GM19372 (cell line): ENCODE measurements at regions not wholly inside any gene's neighbourhood (a gene's known extent, or its start where the extent isn't known, plus 50 kb on each side); places are given as distances from the start of the nearest gene placed in this dataset.

Experiments used
- ATAC-seq: cut with Tn5 transposase; IDR thresholded peaks from one replicate; pipeline ENCODE4 v1.9.1; 2021; ENCODE audit warnings: mild to moderate bottlenecking, low read depth, moderate library complexity; ENCODE audit not compliant: unreplicated experiment

DNA sequence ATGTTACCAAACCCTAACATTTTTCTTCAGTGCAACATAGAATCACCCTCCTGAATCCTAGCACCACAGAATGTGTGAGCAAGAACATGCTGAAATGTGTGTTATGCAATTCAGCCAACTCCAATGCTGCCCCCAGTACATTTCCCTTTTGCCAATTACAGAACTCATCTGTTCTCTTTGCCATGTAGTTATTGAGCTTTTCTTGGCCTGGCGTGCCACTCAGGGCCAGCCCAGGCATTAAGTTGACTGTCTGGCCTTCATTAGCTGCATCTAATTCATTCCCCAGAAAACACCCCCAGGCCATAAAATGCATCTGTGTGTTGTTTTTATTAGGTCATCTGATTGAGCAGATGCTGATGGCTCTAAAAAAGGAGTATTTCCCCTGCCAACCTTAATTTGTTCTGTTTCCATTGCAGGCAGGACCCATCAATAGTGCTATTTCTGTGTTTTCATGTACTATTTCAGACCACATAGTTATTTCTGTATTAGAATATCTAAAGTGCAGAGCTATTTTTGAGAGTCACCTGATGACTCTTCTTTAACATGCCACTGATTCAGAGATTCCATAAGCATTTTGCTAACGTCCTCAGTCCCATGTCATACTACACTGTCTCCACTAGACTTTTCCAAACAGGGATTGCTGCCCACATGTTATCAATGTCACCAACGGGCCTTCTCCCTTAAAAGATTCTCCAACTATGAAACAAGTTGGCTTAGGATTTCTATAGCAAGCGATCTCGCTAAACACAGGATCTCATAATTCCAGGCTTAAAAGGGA, 969.7 kb downstream of the CDH11 start:
- ATAC-seq, result no peak

DNA sequence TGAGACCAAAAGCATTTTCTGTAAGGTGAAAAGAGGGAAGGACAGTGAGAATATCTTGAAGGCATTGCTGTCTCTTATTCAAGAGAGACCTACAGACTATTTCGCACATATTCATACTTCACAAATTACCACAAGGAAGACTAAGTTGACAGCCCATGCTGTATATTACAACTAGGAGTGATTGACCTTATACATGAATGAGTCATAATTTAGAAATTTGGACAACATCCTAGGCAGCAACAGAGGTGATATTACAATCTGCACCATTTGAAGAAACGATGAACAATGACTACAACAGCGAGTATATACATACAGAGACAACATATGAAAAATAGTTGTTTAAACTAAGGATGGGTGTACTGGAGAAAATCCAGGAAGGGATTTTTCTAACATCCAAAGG, 971.7 kb downstream of the CDH11 start:
- no peak for ATAC-seq

DNA sequence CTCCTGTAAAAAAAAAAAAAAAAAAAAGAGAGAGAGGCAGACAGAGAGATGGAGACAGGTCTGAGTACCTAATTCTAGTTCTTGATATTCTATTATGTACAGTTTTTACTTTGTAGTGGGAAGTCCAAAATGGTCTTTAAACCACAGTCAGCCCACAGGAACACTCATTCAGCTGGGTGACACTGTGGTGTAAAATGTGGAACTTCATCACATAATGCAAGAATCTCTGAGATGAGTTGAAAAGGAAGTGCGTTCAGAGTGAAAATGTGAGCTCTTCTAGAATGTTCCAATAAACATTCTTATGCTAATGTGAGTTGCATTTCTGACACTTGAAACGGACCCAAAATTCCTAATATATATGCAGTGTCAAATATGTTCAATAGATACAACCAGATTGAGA, 972.1 kb downstream of the CDH11 start:
- no peak for ATAC-seq

DNA sequence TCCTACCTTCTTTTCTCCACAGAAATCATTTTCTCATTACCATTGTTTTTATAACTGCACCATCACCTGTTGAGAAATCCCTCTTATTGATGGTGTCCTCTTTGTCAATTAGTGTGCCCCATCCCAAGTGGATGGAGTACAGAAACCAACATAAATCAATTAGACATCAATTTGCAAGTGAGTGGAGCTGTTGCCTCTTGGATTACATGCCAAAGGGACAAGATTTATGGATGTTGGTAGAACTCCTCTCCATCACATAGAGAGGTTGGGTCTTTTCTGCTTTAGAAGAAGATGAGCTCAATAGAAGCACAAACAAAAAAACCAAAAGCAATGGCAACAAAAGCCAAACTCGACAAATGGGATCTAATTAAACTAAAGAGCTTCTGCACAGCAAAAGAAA, 973.5 kb downstream of the CDH11 start:
- ATAC-seq, result no peak

DNA sequence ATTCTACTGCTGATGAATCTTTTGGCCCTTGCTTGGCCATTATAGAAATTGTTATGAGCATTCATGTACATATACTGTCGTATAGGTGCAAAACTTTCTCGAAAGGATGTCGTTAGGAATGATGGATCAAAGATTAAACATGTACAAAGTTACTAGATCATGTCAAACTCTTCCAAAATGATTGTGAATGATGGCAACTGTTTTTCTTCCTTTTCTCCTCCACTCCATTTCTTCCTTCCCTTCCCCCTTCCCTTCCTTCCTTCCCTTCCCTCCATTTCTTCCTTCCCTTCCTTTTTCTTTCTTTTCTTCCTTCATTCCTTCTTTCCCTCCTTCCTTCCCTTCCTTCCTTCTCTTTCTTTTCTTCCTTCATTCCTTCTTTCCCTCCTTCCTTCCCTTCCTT, 973.9 kb downstream of the CDH11 start:
- ATAC-seq, result no peak

DNA sequence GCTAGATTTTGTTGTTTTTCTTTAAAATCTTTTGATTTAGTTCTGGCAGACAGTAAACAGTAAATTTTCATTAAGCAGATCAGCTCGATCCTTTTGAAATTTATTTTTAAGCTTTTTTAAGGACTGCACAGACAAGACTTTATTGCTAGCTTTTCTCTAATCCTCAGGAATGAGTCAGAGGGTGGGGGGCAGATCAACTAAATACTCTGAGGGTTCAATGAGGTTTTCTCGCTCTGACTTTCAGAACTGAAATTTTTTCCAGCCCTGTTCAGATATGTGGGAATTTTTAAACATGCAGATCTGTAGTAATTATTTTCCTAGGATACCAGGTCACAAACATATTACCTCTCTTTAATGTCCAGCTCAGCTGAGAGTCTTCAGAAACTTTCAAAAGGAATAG, 977.2 kb downstream of the CDH11 start:
- no peak for ATAC-seq

DNA sequence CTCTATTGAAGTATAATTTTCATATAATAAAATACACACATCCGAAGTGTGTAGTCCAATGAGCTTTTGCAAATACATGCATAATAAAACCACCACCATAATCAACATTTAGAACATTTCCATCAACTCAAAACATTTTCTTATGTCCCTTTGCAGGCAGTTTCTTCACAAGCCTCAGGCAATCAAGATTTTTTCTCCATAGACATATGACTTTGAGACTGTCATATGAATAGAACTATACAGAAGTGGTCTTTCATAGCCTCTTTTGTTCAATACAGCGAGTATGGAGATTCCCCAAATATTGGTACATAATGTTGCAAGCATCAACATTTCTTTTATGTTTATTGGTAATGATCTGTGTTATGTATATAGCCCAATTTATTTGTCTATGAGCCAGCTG, 983.2 kb downstream of the CDH11 start:
- no peak for ATAC-seq

DNA sequence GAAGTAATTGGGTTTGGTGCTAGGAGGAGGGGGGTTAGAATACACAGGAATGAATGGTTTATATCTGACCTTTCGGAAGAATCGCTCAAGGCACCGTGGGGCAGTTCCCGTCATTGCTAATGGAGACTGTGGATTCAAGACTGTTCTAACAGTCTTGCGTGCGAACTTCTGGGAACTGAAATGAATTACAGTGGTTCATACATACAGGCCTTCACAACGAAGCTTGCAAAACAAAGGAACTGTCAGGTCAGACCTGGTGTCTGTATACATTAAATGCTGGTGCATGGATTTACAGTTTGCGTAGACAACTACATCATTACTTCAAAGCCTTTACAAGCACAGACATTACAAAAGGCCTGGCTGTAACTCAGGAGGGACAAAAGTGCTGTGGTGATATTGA, 983.9 kb downstream of the CDH11 start:
- no peak for ATAC-seq

DNA sequence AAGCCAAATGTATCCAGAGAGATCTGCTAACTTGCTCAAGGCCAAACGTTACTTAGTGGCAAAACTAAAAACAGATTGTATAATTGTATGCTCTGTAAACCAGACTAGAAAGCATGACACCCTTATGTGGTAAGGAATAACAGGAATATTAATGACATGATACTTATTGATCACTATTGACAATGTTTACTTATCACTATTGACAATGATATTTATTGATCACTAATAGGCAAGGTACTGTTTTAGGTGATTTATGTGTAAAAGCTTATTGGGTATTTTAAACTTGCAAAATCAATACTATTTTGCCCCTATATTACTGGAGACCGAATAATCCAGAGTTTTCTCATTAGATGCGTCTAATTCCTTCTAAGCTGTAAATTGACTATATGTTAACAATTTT, 985.1 kb downstream of the CDH11 start:
- ATAC-seq, result no peak

DNA sequence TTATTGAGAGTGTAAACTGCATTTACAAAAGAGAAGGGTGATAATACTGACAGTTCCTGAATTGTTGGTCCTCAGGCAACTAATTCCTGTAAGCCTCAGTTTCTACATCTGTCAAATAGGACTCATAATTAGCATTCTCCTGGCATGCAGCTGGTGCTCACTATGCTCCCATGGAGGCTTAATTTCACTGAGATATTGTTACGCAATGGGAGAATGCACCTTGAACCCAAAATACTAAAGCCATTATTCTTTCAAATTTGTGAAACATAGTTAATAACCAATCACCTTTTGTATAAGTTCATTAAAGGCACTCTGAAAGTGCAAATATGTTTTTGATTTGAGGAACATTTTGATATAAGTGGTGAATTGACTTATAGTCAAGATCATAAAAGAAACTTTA, 985.5 kb downstream of the CDH11 start:
- no peak for ATAC-seq

DNA sequence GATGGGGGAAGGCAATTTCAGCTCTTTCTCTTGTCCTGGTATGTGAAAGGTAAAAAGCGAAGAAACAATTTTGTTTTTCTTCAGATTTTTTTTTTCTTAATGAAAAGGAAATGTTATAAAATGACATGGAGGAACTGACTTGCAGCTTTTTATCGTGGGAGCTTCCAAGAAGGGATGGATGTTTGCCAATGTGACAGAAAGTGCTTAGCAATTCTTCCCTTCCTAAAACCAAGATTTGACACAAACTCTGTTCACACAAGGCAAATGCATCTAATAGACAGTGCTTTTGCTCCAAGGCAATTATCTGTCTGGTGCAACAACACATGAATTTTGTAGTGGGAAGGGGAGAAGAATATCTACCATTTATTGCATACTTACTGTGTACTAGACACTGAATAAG, 988.5 kb downstream of the CDH11 start:
- ATAC-seq, result no peak

DNA sequence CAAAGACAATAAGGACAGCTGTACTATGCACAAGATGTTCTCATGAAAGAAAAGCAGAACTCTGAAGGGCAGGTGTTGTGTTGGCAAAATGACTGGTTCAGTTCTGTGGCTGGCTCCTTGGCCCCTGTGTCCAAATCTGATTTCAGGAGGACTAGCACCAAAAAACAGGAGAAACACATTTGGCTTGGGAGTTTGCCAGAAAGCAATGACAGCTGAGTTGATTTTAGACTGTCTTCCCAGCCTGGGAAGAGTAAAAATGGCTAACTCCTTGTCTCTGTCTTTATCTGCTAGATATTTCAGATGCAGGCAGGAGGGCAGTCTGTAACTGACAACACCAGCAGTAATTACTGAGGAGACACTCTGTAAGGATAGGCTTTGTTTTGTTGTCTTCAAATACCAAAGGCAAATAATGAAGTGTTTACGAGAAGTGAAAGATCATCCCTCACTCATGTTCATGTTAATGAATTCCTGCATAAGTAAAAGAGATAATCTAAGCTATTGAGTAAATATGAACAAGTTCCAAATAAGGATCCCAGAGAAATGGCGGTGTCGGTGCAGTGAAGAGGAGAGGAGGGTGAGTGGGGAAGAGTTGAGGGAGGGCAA, 989.0 kb downstream of the CDH11 start:
- ATAC-seq, result no peak

DNA sequence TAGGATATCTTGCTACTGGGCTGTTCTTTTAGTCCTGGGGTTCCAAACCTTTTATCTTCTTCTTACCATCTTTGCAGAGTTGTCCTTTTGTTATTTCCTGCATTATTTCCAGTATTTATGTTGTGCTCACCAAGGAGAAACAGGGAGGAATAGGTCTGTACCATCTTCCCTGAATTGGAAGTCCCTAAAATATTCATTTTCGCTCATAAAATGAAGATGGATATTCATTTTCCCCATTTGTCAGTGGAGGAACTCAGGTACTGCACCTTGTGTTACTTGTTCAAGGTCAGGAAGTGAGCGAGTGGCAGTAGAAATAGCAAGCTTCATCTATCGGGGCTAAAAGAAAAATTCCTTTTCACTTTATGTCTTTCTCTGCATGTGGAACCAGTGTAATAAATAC, 989.7 kb downstream of the CDH11 start:
- no peak for ATAC-seq

DNA sequence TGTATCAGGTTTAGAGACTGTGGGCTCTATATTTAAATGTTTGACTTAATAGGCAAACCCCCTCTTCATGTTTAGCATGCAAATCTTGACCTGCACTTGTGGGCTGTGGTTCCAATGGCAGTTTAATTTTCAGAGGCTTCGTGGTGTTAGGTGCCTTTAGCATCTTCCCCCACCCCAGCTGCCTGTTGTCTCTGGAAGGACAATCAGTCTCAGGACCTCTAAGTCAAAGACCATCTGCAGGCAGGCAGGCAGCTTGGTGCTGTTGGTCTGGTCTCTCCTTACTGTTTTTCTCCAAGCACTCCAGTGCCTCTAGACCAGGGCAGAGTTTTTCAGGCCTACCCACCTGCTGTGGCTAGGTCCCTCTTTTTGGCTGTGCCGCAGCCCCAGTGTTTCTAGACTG, 990.4 kb downstream of the CDH11 start:
- ATAC-seq, result no peak

DNA sequence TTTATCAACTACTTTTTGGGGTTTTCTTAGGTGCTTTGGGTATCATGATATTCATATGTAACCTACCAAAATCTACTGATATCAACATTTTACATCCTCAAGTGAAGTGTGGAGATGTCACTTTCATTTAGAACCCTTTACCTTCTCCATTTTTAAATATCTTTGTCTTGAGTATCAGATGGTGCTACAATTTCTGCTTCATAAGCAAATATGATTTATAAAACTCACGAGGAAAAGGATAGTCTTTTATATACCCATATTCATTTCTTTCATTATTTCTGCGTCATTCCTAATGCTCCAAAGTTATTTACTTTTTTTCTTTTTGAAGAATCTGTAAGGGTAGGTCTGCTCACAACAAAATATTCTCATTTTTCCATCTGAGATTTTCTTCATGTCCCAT, 991.7 kb downstream of the CDH11 start:
- ATAC-seq, result no peak

DNA sequence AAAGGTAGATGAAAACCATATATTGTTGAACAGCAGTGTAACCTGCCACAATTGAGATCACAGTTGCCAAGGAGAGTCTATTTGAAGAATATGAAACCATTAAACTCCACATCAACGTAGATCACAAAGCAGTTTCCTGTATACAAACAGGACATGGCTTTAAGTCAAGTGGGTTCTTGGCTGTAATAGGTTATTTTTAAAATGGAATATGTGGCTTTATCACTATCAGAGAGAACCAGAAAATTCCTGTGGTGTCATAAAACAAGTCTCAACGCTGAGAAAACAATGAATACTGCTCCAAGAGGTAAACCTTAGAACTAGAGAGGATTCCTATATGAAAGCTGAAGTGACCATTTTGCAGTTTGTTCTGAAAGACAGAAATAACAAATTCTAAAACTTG, 999.7 kb downstream of the CDH11 start:
- ATAC-seq, result no peak

DNA sequence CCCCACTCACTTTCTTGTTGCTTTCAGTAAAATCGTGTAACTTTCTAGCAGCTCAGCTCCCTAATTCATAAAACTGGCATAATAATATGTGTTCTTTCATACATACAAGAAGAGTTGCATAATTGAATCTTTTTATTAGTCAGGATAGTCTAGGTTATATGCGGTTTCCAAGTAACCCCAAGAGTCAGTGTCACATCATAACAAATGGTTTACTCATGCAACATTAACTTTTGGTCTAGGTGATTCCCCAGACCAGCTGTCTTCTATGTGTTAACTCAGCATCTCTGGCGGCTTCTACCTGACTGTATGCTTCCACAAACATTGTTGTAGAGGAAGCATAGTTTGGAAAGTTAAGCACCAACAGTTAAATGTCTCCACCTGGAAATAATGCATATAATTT, 1000.4 kb downstream of the CDH11 start:
- no peak for ATAC-seq

DNA sequence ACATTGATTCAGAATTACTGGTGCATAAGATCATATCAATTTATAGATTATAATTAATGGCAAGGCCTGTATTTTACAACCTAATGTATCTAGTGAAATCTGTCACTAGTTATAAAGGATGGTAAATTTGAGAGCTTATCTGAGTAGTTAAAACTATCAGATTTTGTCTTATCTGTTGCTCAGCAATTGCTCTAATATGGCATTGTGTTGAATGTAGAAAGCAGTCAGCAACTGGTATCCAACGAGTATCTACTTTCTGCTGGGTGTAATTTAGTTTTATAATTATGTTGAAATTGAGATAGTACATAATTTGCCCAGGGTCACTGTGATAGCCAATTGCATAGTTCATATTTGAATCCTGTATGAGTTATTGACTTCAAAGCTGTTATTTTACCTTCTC, 1005.7 kb downstream of the CDH11 start:
- ATAC-seq, result no peak

DNA sequence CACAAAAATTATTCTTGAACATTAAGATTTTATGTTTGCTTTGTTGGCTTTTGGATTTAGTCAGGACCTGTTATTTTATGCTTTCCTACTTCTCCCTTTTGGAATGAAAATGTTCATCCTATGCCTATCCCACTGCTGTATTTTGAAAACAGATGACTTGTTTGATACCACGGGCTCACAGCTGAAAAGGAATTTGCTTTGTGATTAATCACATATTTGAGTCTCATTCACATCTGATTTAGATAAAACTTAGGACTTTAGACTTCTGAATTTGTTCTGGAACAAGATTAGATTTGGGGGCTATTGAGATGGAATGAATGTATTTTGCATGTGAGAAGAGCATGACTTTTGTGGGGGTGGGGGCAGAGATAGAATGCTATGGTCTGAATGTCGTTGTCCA, 1012.6 kb downstream of the CDH11 start:
- ATAC-seq, result no peak

DNA sequence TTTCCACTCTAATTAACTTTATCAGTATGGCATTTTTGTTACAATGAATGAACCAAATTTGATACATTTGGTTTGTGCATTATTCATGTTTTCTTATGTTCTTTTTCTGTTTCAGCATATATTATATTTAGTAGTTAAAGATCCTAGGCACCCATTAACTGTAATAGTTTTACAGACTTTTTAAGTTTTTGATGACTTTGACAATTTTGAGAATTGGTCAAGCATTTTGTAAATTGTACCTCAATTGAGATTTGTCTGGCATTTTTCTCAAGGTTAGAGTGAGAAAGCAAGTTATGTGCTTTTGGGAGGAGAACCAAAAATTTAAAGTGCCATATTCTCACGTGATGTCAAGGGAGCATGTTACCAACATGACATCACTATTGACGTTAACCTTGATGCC, 1019.2 kb downstream of the CDH11 start:
- no peak for ATAC-seq

DNA sequence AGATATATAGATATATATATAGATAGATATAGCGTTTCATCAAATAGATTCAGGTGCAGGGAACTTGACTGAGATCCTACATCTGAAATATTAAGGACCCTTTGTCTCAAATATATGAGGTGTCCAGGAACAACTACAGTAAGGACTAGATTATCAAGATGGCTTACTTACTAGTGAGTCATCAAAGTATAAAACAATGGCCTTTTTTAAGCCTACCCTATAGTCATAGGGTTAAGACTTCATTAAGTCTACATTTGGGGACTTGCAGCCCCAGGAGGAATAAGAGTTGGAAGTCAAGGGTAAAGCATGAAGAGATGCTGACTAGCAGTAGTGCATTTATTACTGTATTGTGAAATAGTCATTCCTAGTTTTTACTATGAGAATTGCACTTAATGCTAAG, 1023.4 kb downstream of the CDH11 start:
- no peak for ATAC-seq

DNA sequence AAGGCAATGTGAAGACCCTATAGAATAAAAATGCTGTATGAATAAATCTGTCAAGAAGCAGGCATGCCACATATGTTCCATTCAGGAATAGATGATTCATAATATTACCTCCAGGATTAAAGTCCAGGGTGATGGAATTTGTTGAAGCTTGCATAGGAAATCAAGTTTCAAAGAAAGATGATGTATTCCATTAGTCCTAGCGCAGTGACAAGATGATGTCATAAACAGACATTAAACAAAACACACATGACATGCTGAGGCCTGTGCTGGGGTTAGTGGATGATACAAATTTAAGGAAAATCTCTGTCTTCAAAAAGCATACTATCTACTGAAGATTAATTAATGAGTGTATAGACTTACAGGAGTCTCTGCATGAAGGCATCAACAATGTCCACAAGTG, 1025.2 kb downstream of the CDH11 start:
- no peak for ATAC-seq
